ENCODE measurements at regions not wholly inside any gene's neighbourhood (a gene's known extent, or its start where the extent isn't known, plus 50 kb on each side); places are given as distances from the start of the nearest gene placed in this dataset.

DNA sequence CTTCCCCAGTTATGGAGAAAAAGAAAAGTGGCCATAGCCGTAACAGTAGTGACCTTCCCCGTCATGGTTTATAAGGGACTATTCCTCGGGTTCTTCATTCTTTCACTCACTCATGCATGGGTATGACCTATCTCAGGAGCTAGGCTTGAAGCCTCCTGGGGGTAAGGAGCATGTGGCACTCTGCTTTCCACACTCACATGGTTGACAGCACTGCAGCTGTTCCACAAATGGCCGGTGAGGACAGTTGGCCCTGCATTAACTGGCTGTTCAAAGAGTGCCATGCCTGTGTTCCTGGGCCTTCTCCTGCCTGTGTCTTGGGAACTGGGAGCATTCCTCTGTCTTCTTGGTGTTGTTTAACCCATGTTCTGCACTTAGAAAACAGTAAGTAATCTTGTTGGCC is 66.2 kb upstream of the PNMA1 start:
- intact Hi-C loops (cut with micrococcal nuclease; ENCODE audit: unreplicated experiment) = no loop called here
- DNase-seq = no peak
- TF ChIP-seq, protein P1, sequence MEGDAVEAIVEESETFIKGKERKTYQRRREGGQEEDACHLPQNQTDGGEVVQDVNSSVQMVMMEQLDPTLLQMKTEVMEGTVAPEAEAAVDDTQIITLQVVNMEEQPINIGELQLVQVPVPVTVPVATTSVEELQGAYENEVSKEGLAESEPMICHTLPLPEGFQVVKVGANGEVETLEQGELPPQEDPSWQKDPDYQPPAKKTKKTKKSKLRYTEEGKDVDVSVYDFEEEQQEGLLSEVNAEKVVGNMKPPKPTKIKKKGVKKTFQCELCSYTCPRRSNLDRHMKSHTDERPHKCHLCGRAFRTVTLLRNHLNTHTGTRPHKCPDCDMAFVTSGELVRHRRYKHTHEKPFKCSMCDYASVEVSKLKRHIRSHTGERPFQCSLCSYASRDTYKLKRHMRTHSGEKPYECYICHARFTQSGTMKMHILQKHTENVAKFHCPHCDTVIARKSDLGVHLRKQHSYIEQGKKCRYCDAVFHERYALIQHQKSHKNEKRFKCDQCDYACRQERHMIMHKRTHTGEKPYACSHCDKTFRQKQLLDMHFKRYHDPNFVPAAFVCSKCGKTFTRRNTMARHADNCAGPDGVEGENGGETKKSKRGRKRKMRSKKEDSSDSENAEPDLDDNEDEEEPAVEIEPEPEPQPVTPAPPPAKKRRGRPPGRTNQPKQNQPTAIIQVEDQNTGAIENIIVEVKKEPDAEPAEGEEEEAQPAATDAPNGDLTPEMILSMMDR (IDR thresholded peaks at IDR 0.05; ENCODE audit: unreplicated experiment) = no peak
- Mint-ChIP-seq H3K9me3 (ENCODE audit: low read depth, unreplicated experiment) (no peaks in the 10 kb centered on the region), H3K4me1 (ENCODE audit: low read depth, unreplicated experiment) (peaks cover 35% of the 10 kb centered on the region), H3K36me3 (ENCODE audit: insufficient read depth, unreplicated experiment) (peaks cover 3% of the 10 kb centered on the region), H3K4me3 (ENCODE audit: low read depth, unreplicated experiment) (no peak overlapping the region), H3K27me3 (ENCODE audit: unreplicated experiment) (no peaks in the 10 kb centered on the region), H3K27ac (ENCODE audit: unreplicated experiment) (no peak overlapping the region)
- CTCF ChIA-PET = no interaction called here
- BruUV-seq (replicated peaks) = no TSS peak

GRCh38 chr14:73778736-73779135 is 64.6 kb upstream of the PNMA1 start:
- Mint-ChIP-seq H3K4me3 (ENCODE audit: low read depth, unreplicated experiment) (no peak overlapping the region), H3K9me3 (ENCODE audit: low read depth, unreplicated experiment) (no peaks in the 10 kb centered on the region), H3K36me3 (ENCODE audit: insufficient read depth, unreplicated experiment) (no peaks in the 10 kb centered on the region), H3K27ac (ENCODE audit: unreplicated experiment) (no peak overlapping the region), H3K27me3 (ENCODE audit: unreplicated experiment) (no peaks in the 10 kb centered on the region), H3K4me1 (ENCODE audit: low read depth, unreplicated experiment) (peaks cover 21% of the 10 kb centered on the region)
- DNase-seq = no peak
- no TSS peak for BruUV-seq (replicated peaks)
- CTCF ChIA-PET = no interaction called here
- TF ChIP-seq, protein P1 (IDR thresholded peaks at IDR 0.05; ENCODE audit: unreplicated experiment) = no peak
- intact Hi-C loops (cut with micrococcal nuclease; ENCODE audit: unreplicated experiment) = no loop called here

GRCh38 chr14:73777420-73777819 is 63.2 kb upstream of the PNMA1 start:
- TF ChIP-seq, protein P1 (IDR thresholded peaks at IDR 0.05; ENCODE audit: unreplicated experiment) = no peak
- BruUV-seq (replicated peaks) = no TSS peak
- H3K9me3 Mint-ChIP-seq (ENCODE audit: low read depth, unreplicated experiment) = no peaks in the 10 kb centered on the region

GRCh38 chr14:73776194-73776537 is 62.0 kb upstream of the PNMA1 start:
- CTCF ChIA-PET = interaction anchor here (0.7 kb wide), 1 partner anchor 402 kb away, joined by 4 read pairs; no protein-coding TSS in a partner anchor
- DNase-seq = no peak
- intact Hi-C loops (cut with micrococcal nuclease; ENCODE audit: unreplicated experiment) = no loop called here
- Mint-ChIP-seq H3K4me1 (ENCODE audit: low read depth, unreplicated experiment) (peaks cover 17% of the 10 kb centered on the region), H3K27me3 (ENCODE audit: unreplicated experiment) (no peaks in the 10 kb centered on the region), H3K36me3 (ENCODE audit: insufficient read depth, unreplicated experiment) (no peaks in the 10 kb centered on the region), H3K27ac (ENCODE audit: unreplicated experiment) (no peak overlapping the region), H3K4me3 (ENCODE audit: low read depth, unreplicated experiment) (no peak overlapping the region), H3K9me3 (ENCODE audit: low read depth, unreplicated experiment) (no peaks in the 10 kb centered on the region)
- no TSS peak for BruUV-seq (replicated peaks)
- TF ChIP-seq, protein P1 (IDR thresholded peaks at IDR 0.05; ENCODE audit: unreplicated experiment) = no peak

More at GRCh38 chr14:73777420-73777819, 63.2 kb upstream of the PNMA1 start:
- no peak for DNase-seq
- no peaks in the 10 kb centered on the region for H3K27me3 Mint-ChIP-seq (ENCODE audit: unreplicated experiment)
- peaks cover 12% of the 10 kb centered on the region for H3K4me1 Mint-ChIP-seq (ENCODE audit: low read depth, unreplicated experiment)
- intact Hi-C loops (cut with micrococcal nuclease; ENCODE audit: unreplicated experiment) = no loop called here
- CTCF ChIA-PET = interaction anchor here (0.6 to 1.5 kb wide), 6 partner anchors 13 to 372 kb away, joined by 3 to 9 read pairs (median 4); no protein-coding TSS in a partner anchor
- no peak overlapping the region for H3K4me3 Mint-ChIP-seq (ENCODE audit: low read depth, unreplicated experiment)
- H3K27ac Mint-ChIP-seq (ENCODE audit: unreplicated experiment) = no peak overlapping the region
- H3K36me3 Mint-ChIP-seq (ENCODE audit: insufficient read depth, unreplicated experiment) = no peaks in the 10 kb centered on the region

Measured in Calu3 (cell line).